ENCODE measurements at regions not wholly inside any gene's neighbourhood (a gene's known extent, or its start where the extent isn't known, plus 50 kb on each side); places are given as distances from the start of the nearest gene placed in this dataset.

GRCh38 chr7:96915029-96915428, 90.3 kb upstream of the DLX6 start:
- TF ChIP-seq POLR2AphosphoS5 (IDR thresholded peaks at IDR 0.05; ENCODE audit: borderline replicate concordance, low read depth, low read length): no peak
- TF ChIP-seq EZH2 (IDR thresholded peaks at IDR 0.05): no peak

All from SK-N-MC (cell line).